PFSK-1 (cell line): ENCODE measurements at regions not wholly inside any gene's neighbourhood (a gene's known extent, or its start where the extent isn't known, plus 50 kb on each side); places are given as distances from the start of the nearest gene placed in this dataset.

ENCODE experiments used
- FOXP2 ChIP-seq: optimal IDR thresholded peaks from 2 replicates; pipeline ENCODE3; 2011; ENCODE audit warnings: borderline replicate concordance, control low read depth, inconsistent platforms; ENCODE audit not compliant: insufficient read depth; ENCODE audit errors: extremely low read length, extremely low read depth
- POLR2AphosphoS5 ChIP-seq: IDR thresholded peaks from 2 replicates; pipeline ENCODE4 v1.6.1; 2012; ENCODE audit warnings: low read depth, mild to moderate bottlenecking, control low read depth, low read length, moderate library complexity
- TAF1 ChIP-seq: IDR thresholded peaks from 2 replicates; pipeline ENCODE4 v1.6.1; 2012; ENCODE audit warnings: low read length, control low read depth, borderline replicate concordance; ENCODE audit not compliant: insufficient read depth
- TF ChIP-seq, protein P1 (sequence below), 2 experiments: IDR thresholded peaks; 2 replicates each; pipeline versions ENCODE4 v1.6.1 to v1.8.0; 2011 to 2012; ENCODE audit warnings: low read depth in 2 of 2, low read length in 2 of 2, control low read depth in 1 of 2, inconsistent platforms in 1 of 2, mild to moderate bottlenecking in 1 of 2, moderate library complexity in 1 of 2; ENCODE audit not compliant: insufficient read depth in 1 of 2

DNA sequence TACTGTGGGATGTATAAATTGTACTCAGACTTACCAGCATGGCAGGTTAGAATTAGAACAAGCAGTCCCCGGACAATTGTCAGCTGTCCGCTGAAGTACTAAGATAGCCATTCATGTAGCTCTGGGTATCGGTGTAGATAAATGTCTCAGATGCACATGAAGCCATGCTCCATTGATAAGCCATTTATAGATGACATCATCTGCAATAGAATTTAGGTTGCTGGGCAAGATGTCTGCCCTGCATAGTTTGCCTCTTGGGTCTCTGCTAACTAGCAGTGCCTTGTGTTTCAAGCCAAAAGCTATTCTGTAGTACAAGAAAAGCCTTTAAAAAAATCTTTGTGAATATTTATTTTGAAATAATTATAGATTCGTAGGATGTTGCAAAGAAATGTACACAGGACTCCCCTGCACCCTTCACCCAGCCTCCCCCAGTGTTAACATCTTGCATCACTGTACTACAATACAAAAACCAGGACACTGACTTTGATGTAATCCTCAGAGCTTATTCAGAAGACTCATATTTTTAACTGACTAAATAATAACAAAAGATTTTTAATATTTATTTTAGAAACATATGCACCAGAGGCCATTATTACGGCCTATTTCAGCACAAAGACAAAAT, 220.6 kb upstream of the THRB start:
- TF ChIP-seq POLR2AphosphoS5: no peak
- TF ChIP-seq FOXP2: no peak
- TF ChIP-seq TAF1: no peak
- TF ChIP-seq, protein P1, sequence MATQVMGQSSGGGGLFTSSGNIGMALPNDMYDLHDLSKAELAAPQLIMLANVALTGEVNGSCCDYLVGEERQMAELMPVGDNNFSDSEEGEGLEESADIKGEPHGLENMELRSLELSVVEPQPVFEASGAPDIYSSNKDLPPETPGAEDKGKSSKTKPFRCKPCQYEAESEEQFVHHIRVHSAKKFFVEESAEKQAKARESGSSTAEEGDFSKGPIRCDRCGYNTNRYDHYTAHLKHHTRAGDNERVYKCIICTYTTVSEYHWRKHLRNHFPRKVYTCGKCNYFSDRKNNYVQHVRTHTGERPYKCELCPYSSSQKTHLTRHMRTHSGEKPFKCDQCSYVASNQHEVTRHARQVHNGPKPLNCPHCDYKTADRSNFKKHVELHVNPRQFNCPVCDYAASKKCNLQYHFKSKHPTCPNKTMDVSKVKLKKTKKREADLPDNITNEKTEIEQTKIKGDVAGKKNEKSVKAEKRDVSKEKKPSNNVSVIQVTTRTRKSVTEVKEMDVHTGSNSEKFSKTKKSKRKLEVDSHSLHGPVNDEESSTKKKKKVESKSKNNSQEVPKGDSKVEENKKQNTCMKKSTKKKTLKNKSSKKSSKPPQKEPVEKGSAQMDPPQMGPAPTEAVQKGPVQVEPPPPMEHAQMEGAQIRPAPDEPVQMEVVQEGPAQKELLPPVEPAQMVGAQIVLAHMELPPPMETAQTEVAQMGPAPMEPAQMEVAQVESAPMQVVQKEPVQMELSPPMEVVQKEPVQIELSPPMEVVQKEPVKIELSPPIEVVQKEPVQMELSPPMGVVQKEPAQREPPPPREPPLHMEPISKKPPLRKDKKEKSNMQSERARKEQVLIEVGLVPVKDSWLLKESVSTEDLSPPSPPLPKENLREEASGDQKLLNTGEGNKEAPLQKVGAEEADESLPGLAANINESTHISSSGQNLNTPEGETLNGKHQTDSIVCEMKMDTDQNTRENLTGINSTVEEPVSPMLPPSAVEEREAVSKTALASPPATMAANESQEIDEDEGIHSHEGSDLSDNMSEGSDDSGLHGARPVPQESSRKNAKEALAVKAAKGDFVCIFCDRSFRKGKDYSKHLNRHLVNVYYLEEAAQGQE (IDR thresholded peaks at IDR 0.05; ENCODE audit: insufficient read depth in 1 of 2, low read depth in 2 of 2, low read length in 2 of 2): no peak
